Gastroesophageal sphincter (tissue), 3 donors: ENCODE measurements at regions not wholly inside any gene's neighbourhood (a gene's known extent, or its start where the extent isn't known, plus 50 kb on each side); places are given as distances from the start of the nearest gene placed in this dataset.

Experiments used
- CTCF ChIP-seq, 4 experiments: fragments of 200-600 bp in 2 of 4; fragments of 450-650 bp in 2 of 4; sonication (generic) in 1 of 4; IDR thresholded peaks; one replicate each; pipeline ENCODE4 v1.5.1; 2017 to 2019; ENCODE audit warnings: antibody characterized with exemption in 4 of 4, mild to moderate bottlenecking in 2 of 4, moderate library complexity in 2 of 4
- EP300 ChIP-seq: sonication (generic); formaldehyde crosslinking; IDR thresholded peaks from one replicate; pipeline ENCODE4 v1.6.1; 2017; ENCODE audit warnings: antibody characterized with exemption, mild to moderate bottlenecking
- POLR2A ChIP-seq, 2 donors: fragments of 450-650 bp; IDR thresholded peaks; one replicate each; pipeline ENCODE4 v1.6.1; 2017; ENCODE audit warnings: antibody characterized with exemption in 2 of 2, mild to moderate bottlenecking in 2 of 2, moderate library complexity in 1 of 2
- POLR2AphosphoS5 ChIP-seq: sonication (generic); formaldehyde crosslinking; IDR thresholded peaks from one replicate; pipeline ENCODE4 v1.6.1; 2017; ENCODE audit warnings: antibody characterized with exemption

- no peak for TF ChIP-seq POLR2A (IDR thresholded peaks at IDR 0.05)
- TF ChIP-seq POLR2AphosphoS5 = no peak
- TF ChIP-seq CTCF (IDR thresholded peaks at IDR 0.05) = no peak
- TF ChIP-seq EP300 = no peak
Observed at GRCh38 chr7:118369987-118370386, 145.5 kb downstream of the ANKRD7 start.
